ENCODE measurements at regions not wholly inside any gene's neighbourhood (a gene's known extent, or its start where the extent isn't known, plus 50 kb on each side); places are given as distances from the start of the nearest gene placed in this dataset.

DNA sequence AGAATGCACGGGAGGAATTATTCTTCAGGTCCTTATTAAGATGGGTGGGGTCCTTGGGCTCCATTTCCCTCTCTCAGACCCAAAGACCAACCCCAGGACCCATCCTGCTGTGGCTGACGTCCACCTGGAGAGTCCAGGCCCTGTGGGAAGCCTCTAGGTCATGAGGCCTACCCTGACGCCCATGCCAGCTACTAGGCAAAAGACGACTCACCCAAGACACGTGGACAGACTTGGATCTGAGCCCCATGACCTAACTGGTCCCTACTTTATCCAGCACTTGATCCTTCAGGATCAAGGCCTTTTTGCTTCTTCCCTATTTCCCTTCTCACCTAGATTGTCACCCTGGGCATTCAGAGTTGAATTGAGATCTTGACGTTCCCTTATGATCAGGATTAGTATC is 56.0 kb upstream of the CASZ1 start:
- H3K9me3 ChIP-seq, result no peaks in the 10 kb centered on the region
- TF ChIP-seq POLR2A (IDR thresholded peaks at IDR 0.05), result no peak
- TF ChIP-seq, protein P1, sequence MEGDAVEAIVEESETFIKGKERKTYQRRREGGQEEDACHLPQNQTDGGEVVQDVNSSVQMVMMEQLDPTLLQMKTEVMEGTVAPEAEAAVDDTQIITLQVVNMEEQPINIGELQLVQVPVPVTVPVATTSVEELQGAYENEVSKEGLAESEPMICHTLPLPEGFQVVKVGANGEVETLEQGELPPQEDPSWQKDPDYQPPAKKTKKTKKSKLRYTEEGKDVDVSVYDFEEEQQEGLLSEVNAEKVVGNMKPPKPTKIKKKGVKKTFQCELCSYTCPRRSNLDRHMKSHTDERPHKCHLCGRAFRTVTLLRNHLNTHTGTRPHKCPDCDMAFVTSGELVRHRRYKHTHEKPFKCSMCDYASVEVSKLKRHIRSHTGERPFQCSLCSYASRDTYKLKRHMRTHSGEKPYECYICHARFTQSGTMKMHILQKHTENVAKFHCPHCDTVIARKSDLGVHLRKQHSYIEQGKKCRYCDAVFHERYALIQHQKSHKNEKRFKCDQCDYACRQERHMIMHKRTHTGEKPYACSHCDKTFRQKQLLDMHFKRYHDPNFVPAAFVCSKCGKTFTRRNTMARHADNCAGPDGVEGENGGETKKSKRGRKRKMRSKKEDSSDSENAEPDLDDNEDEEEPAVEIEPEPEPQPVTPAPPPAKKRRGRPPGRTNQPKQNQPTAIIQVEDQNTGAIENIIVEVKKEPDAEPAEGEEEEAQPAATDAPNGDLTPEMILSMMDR (IDR thresholded peaks at IDR 0.05), result no peak
- TF ChIP-seq EP300 (IDR thresholded peaks at IDR 0.05), result no peak
- TF ChIP-seq POLR2AphosphoS5 (IDR thresholded peaks at IDR 0.05), result no peak
- no peak overlapping the region for H3K4me3 ChIP-seq
- intact Hi-C loops (cut with DNase I; ENCODE audit: low total_unique reads), result no loop called here
- H3K27ac ChIP-seq, result no peak overlapping the region
- H3K36me3 ChIP-seq, result no peaks in the 10 kb centered on the region
- peaks cover 0 to 8% (median 0%) of the 10 kb centered on the region in 3 donors for H3K27me3 ChIP-seq
- 65 to 87% (median 73%) methylated on average over 6 of the region's 6 CpGs for WGBS, 5 donors
- peaks cover 0 to 9% (median 5%) of the 10 kb centered on the region in 4 donors for H3K4me1 ChIP-seq
- no peak for DNase-seq

DNA sequence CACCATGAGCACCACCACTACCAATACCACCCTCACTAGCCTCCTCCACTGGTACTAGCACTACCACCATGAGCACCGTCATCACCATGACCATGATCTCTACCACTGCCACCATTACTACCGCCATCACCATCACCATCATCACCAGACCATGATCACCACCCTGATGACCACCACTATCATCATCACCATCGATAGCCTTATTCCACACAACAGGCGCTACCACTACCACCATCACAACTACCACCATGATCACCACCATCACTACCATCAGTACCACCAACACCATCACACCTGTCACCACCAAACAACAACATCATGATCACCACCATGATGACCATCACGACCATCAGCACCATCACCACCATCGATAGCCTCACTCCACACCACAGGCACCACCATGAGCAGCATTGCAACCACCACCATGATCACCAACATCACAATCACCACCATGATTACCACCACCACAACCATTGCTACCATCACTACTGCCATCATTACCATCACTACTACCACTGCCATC is 56.6 kb upstream of the CASZ1 start:
- WGBS, 5 donors, result 80 to 98% (median 87%) methylated on average over 6 of the region's 6 CpGs
- Histone ChIP-seq H3K27me3 (peaks cover 0 to 8% (median 0%) of the 10 kb centered on the region in 3 donors), H3K27ac (no peak overlapping the region), H3K36me3 (no peaks in the 10 kb centered on the region), H3K4me1 (peaks cover 0 to 9% (median 3%) of the 10 kb centered on the region in 4 donors), H3K9me3 (no peaks in the 10 kb centered on the region), H3K4me3 (no peak overlapping the region)
- intact Hi-C loops (cut with DNase I; ENCODE audit: low total_unique reads), result no loop called here
- no peak for DNase-seq
- TF ChIP-seq EP300 (IDR thresholded peaks at IDR 0.05) (no peak), POLR2AphosphoS5 (IDR thresholded peaks at IDR 0.05) (no peak), POLR2A (IDR thresholded peaks at IDR 0.05) (peak in 1 of 4 donors; percentile 21)
- TF ChIP-seq, protein P1 (IDR thresholded peaks at IDR 0.05), result no peak

DNA sequence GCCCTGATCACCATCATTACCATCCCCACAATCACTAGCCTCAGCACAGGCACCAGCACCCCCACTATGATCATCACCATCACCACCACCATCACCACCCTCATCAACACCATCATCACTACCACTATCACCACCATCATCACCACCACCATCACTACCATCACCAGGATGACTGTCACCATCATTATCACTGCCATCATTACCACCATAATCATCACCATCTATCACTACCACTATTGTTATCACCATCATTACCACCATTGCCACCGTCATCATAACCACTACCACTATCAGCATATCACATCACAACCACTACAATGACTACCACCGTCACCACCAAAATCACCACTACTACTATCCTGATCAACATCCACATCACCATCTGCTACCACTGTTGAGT is 57.3 kb upstream of the CASZ1 start:
- TF ChIP-seq EP300 (IDR thresholded peaks at IDR 0.05) (no peak), POLR2AphosphoS5 (IDR thresholded peaks at IDR 0.05) (no peak), POLR2A (IDR thresholded peaks at IDR 0.05) (no peak)
- TF ChIP-seq, protein P1 (IDR thresholded peaks at IDR 0.05), result no peak
- Histone ChIP-seq H3K9me3 (no peaks in the 10 kb centered on the region), H3K4me1 (peaks cover 0 to 4% (median 1%) of the 10 kb centered on the region in 4 donors), H3K27me3 (peaks cover 0 to 8% (median 0%) of the 10 kb centered on the region in 3 donors), H3K36me3 (no peaks in the 10 kb centered on the region), H3K27ac (no peak overlapping the region), H3K4me3 (no peak overlapping the region)
- DNase-seq, result no peak
- WGBS, 5 donors, result 80 to 92% (median 89%) methylated on average over 2 of the region's 2 CpGs
- intact Hi-C loops (cut with DNase I; ENCODE audit: low total_unique reads), result no loop called here

DNA sequence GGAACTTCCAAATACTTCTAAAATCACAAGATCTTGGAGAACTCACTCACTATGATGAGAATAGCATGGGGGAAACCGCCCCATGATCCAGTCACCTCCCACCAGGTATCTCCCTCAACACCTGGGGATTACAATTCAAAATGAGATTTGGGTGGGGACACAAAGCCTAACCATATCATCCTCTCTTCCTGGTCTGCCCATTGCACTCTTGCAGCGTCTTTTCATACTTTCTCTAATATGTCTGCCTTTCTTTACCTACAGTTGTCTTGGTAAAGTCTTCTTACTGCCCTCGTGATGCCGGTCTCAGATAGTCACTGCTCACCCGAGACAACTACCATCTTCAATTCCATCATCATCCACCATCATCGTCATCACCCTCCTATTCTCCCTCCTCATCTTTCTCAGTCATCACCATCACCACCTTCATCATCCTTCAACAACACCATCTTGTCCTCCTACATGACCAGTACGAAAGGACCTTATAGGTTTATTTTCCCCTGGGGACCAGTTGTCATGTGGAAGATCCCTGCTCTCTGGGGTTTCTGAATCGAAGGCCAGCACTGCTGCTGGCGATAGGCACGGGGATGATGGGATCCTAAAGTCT is 58.5 kb upstream of the CASZ1 start:
- H3K36me3 ChIP-seq, result no peaks in the 10 kb centered on the region
- WGBS, 5 donors, result 92 to 96% (median 94%) methylated on average over 10 of the region's 10 CpGs
- intact Hi-C loops (cut with DNase I; ENCODE audit: low total_unique reads), result no loop called here
- no peaks in the 10 kb centered on the region for H3K9me3 ChIP-seq
- TF ChIP-seq POLR2A (IDR thresholded peaks at IDR 0.05), result no peak
- no peak for TF ChIP-seq EP300 (IDR thresholded peaks at IDR 0.05)
- TF ChIP-seq, protein P1 (IDR thresholded peaks at IDR 0.05), result no peak
- no peak for TF ChIP-seq POLR2AphosphoS5 (IDR thresholded peaks at IDR 0.05)
- no peak overlapping the region for H3K27ac ChIP-seq
- no peaks in the 10 kb centered on the region for H3K4me1 ChIP-seq
- no peak for DNase-seq
- no peak overlapping the region for H3K4me3 ChIP-seq
- peaks cover 0 to 8% (median 0%) of the 10 kb centered on the region in 3 donors for H3K27me3 ChIP-seq
